ENCODE measurements at regions not wholly inside any gene's neighbourhood (a gene's known extent, or its start where the extent isn't known, plus 50 kb on each side); places are given as distances from the start of the nearest gene placed in this dataset.

GRCh38 chr12:5204831-5205230, 161.2 kb downstream of the KCNA5 start:
- no peak overlapping the region for H3K4me3 Mint-ChIP-seq
- H3K27me3 Mint-ChIP-seq (ENCODE audit: low read depth): peaks cover 46% of the 10 kb centered on the region
- TF ChIP-seq CTCF (IDR thresholded peaks at IDR 0.05; ENCODE audit: unreplicated experiment in 3 of 3): no peak
- peaks cover 53% of the 10 kb centered on the region for H3K4me1 Mint-ChIP-seq
- H3K27ac Mint-ChIP-seq: no peak overlapping the region
- peaks cover 3% of the 10 kb centered on the region for H3K9me3 Mint-ChIP-seq
- H3K36me3 Mint-ChIP-seq (ENCODE audit: low read depth): no peaks in the 10 kb centered on the region

- Mint-ChIP-seq H3K4me3 (no peak overlapping the region), H3K27ac (no peak overlapping the region), H3K36me3 (ENCODE audit: low read depth) (no peaks in the 10 kb centered on the region), H3K4me1 (peaks cover 38% of the 10 kb centered on the region), H3K9me3 (peaks cover 3% of the 10 kb centered on the region), H3K27me3 (ENCODE audit: low read depth) (peaks cover 40% of the 10 kb centered on the region)
- no peak for TF ChIP-seq CTCF (IDR thresholded peaks at IDR 0.05; ENCODE audit: unreplicated experiment in 3 of 3)
Measured at GRCh38 chr12:5206401-5207175, 162.9 kb downstream of the KCNA5 start.

GRCh38 chr12:5210179-5210922, 166.7 kb downstream of the KCNA5 start:
- Mint-ChIP-seq H3K4me1 (peaks cover 29% of the 10 kb centered on the region), H3K27me3 (ENCODE audit: low read depth) (peaks cover 40% of the 10 kb centered on the region), H3K4me3 (no peak overlapping the region), H3K27ac (no peak overlapping the region), H3K36me3 (ENCODE audit: low read depth) (no peaks in the 10 kb centered on the region), H3K9me3 (no peaks in the 10 kb centered on the region)
- no peak for TF ChIP-seq CTCF (IDR thresholded peaks at IDR 0.05; ENCODE audit: unreplicated experiment in 3 of 3)

GRCh38 chr12:5210923-5211290, 167.2 kb downstream of the KCNA5 start:
- TF ChIP-seq CTCF (IDR thresholded peaks at IDR 0.05; ENCODE audit: unreplicated experiment in 3 of 3): no peak
- no peak overlapping the region for H3K27ac Mint-ChIP-seq
- H3K4me3 Mint-ChIP-seq: no peak overlapping the region
- no peaks in the 10 kb centered on the region for H3K9me3 Mint-ChIP-seq
- peaks cover 29% of the 10 kb centered on the region for H3K4me1 Mint-ChIP-seq
- peaks cover 46% of the 10 kb centered on the region for H3K27me3 Mint-ChIP-seq (ENCODE audit: low read depth)
- no peaks in the 10 kb centered on the region for H3K36me3 Mint-ChIP-seq (ENCODE audit: low read depth)

GRCh38 chr12:5213336-5213735, 169.7 kb downstream of the KCNA5 start:
- H3K27ac Mint-ChIP-seq: peak overlapping the region in 1 of 3 experiments; percentile 28
- no peaks in the 10 kb centered on the region for H3K36me3 Mint-ChIP-seq (ENCODE audit: low read depth)
- no peak for TF ChIP-seq CTCF (IDR thresholded peaks at IDR 0.05; ENCODE audit: unreplicated experiment in 3 of 3)
- H3K9me3 Mint-ChIP-seq: no peaks in the 10 kb centered on the region
- peaks cover 48% of the 10 kb centered on the region for H3K27me3 Mint-ChIP-seq (ENCODE audit: low read depth)
- H3K4me1 Mint-ChIP-seq: peaks cover 22% of the 10 kb centered on the region
- no peak overlapping the region for H3K4me3 Mint-ChIP-seq
